Ovary (tissue), 3 donors: ENCODE measurements at regions not wholly inside any gene's neighbourhood (a gene's known extent, or its start where the extent isn't known, plus 50 kb on each side); places are given as distances from the start of the nearest gene placed in this dataset.

Source experiments
- POLR2A ChIP-seq: fragments of 450-650 bp; IDR thresholded peaks from one replicate; pipeline ENCODE4 v1.6.1; 2017; ENCODE audit warnings: antibody characterized with exemption, mild to moderate bottlenecking, moderate library complexity
- TF ChIP-seq, protein P1 (sequence below), 3 donors: fragments of 450-650 bp in 2 of 3; fragments of 200-600 bp in 1 of 3; IDR thresholded peaks; one replicate each; pipeline versions ENCODE4 v1.5.1 to v1.8.0; 2016 to 2022; ENCODE audit warnings: antibody characterized with exemption in 3 of 3, mild to moderate bottlenecking in 1 of 3
- donor health status: DM: no; HTN: no; CAD: no.

DNA sequence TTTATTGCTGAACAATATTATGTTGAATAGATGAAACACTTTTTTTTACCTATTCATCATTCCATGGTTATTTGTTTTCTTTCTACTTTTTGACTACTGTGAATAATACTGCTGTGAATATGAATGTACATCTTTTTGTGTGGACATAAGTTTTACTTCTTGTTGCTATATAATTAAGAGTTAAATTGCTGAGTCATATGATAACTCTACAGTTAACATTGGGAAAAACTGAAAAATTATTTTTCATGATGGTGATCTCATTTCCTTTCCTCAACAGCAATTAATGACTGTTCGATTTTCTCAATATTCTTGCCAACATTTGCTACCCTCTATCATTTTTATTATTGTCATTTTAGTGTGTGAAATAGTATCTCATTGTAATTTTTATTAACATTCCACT, 106.9 kb upstream of the TECRL start:
- TF ChIP-seq, protein P1, sequence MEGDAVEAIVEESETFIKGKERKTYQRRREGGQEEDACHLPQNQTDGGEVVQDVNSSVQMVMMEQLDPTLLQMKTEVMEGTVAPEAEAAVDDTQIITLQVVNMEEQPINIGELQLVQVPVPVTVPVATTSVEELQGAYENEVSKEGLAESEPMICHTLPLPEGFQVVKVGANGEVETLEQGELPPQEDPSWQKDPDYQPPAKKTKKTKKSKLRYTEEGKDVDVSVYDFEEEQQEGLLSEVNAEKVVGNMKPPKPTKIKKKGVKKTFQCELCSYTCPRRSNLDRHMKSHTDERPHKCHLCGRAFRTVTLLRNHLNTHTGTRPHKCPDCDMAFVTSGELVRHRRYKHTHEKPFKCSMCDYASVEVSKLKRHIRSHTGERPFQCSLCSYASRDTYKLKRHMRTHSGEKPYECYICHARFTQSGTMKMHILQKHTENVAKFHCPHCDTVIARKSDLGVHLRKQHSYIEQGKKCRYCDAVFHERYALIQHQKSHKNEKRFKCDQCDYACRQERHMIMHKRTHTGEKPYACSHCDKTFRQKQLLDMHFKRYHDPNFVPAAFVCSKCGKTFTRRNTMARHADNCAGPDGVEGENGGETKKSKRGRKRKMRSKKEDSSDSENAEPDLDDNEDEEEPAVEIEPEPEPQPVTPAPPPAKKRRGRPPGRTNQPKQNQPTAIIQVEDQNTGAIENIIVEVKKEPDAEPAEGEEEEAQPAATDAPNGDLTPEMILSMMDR (IDR thresholded peaks at IDR 0.05), result no peak
- TF ChIP-seq POLR2A, result no peak
